NCI-H2227 (cell line): ENCODE measurements at regions not wholly inside any gene's neighbourhood (a gene's known extent, or its start where the extent isn't known, plus 50 kb on each side); places are given as distances from the start of the nearest gene placed in this dataset.

Experiments
- DNase-seq: peaks from one replicate; lab custom pipeline; 2025; ENCODE audit not compliant: unreplicated experiment; lab: John Stamatoyannopoulos, UW

DNA sequence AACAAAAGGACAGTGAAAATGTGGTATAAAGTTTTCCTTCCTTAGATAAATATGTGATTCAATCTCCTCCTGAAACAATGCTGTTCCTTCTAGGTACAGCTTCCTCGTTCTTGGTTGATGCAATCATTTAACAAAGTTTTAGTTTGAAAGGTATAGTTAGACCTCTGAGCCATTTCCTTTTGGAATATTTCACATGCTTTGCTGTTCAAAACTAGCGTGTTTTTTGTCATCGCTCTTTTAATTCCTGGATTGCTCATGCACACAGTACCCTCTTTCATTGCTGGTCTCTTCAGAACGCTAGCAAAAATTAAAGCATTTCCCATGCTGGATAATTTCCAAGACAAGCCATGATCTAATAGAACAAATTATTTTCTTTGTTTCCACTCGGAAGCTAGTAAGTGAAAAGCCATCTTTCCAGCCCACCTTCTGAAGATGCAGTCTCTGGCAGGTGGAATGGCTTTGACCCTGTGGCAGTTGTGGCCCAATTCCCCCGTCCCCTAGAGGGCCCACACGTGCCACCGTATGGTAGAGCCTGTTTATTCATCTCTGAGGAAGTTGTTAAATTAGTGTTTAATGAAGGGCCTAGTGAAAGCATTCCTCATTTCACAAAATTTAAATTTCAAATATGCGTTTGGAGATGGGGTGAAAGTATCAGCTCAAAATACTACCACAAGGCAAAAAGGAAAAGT lies 1040.6 kb upstream of the SLC10A2 start:
- DNase-seq: no peak

DNA sequence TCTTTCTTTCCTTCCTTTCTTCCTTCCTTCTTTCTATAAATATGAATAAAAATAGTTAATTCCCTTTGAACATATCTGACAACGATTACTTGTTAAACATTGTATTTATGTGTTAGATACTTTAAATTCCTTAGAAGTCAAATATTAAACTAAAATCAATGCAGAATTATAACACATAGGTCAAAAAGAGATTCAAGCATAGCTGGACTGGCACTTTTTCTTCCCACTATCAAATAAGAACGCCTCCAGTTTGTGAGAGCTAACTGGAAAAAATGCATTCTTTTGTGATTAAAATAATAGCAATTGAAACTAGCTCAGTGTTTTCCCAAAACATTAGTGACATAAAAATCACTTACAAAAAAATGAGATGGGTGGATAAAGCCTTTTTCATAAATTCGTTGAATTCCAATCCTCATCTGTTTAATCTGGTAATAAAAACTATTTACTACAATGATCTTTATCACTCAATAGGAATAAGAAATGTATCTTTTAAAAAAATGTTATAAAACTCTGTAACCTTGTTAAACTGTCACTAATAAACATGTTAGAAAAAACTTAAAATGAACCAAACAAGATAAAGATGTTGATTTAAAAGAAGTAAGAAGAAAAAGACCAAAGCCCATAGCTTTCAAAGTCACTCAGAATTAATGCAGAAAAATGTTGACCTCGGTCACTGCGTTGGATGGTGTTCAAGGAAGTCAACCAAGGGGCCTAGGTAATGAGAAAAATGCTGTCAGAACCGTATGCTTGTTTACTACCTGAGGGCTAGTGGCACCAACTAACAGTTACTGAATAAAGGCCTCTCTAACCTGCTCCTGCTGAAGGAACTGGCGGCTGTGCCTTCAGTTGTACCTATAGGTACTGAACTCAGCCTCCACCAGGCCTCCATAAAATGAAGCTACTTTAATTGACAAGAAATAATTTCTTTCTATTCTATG lies 1039.5 kb upstream of the SLC10A2 start:
- no peak for DNase-seq

DNA sequence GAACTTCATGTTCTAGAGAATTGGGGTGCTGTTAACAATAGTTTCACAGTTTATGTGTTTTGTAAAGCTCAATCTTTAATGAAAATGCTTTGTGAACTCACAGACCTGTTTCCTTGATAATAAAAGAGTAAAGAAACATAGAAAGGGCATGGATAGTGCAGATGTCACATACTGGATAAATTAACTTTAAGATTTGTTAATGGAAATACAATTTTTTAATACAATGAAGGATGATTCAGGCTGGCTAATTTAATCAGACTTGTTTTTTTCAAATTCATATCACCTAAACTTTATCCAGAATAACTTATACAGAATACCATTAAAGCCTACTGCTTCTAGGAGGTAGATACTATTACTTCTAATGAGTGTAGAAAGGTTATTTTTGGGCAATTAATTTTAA lies 1033.5 kb upstream of the SLC10A2 start:
- DNase-seq: no peak

DNA sequence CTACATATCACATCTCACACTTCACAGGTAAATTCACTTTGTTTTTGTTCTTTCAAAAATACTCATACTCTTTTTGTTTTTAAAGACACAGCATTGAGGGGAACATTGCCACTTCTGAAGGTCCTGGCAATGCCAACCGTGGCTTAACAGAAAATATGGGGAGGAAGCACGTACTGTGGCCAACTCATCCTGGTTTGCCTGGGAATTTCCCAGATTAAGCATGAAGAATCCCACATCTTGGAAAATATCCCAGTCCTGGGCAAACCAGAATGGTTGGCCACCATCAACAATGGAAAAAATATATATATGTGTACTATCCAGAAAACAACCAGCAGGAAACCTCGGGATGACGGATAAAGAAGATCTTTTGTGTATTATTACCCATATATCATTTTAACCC lies 1032.2 kb upstream of the SLC10A2 start:
- no peak for DNase-seq

DNA sequence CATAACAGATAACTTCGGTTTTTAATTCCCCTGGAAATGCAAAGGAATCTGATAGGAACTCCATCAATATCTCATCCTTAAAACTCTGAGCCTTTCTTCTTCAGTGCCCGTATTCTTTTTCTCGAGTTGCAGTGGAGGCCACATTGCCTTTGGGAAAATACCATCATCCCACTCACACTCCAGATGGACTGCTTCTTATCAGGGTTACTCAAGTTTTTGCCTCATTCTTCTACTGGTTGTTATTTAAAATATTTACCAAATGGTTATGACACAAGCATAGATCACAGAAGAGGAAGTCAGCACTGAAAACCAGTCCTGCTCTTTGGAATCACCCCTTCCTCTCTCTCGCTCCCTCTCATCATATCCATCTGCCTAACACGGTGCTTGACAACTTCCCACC lies 1020.5 kb upstream of the SLC10A2 start:
- DNase-seq: no peak

DNA sequence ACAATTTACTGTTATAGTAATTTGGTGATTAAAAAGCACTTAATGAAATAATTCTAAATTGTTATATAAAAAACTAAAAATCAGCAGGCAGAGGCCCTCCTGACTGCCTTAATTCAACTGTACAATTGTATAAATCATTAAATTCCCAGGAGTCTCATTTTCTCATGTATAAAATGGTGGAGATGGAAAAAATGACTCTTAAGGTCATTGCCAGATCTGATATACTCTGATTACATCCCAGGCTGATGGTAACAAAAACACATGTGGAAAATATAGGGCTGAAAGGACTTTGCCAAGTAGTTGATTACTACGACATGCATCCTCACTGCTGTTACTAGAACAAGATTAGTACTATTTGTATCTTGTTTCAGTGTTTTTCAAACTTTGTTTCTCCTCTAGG lies 1020.0 kb upstream of the SLC10A2 start:
- DNase-seq: no peak

DNA sequence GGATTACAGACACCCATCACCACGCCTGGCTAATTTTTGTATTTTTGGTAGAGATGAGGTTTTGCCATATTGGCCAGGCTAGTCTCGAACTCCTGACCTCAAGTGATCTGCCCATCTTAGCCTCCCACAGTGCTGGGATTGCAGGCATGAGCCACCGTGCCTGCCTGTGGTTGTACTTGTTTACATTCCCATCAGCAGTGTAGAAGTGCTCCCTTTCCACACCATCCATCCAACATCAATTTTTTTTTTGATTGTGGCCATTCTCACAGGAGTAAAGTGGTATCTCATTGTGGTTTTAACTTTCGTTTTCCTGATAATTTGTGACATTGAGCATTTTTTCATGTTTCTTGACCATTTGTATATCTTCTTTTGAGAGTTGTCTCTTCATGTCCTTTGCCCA lies 1019.4 kb upstream of the SLC10A2 start:
- DNase-seq: no peak

DNA sequence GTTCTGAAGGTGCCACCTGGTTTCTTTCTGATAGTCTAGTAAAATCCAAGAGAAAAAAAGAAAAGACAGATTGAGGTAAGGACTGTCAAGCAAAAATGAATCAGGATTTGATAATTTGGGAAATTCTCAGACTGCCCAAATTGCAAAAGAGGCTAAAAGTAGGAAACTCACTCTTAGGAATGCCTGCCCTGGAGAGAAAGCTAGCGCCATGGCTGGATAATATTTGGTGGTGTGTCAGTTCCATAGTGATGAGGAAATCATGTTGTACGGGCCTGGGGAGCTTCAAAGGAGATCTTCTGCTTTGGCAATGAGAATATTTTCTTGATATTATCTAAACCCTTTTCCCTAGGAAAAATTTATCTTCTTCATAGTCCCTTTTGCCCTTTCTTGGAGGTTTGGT lies 1008.1 kb upstream of the SLC10A2 start:
- no peak for DNase-seq

DNA sequence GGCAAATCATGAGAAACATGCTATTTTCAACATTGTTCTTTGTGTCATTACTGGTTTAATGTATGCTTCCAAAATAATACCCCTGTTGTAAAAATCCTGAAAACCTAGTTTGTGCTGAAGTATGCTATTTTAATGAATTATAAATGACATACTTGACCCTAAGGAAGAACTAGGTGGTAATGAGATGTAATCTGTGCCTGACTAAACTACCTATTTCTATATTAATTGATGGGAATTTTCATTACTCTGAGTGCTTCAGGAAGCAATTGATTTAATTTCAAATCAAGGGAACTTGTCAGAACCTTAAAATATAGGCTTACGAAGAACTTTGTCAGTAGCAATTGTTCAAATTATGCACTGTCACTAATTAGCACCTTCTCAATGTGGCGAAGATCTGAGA lies 1005.6 kb upstream of the SLC10A2 start:
- DNase-seq: no peak

DNA sequence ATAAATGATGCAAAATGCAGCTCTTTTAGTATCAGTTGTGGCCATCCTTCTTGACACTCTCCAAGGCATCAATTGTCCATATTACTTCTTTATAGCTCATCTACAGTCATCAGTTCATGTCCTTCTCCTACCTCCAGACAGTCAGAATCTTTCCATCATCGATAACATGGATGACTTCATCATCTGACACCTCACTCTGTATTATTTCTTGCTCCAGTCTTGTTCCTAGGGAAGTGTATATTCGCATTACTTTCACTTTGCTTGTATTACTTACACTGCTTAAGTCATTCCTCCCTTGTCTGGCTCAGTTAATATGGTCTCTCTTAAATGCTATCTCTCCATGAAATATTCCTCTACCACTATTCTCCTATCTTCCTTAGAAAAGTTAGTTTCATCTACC lies 999.1 kb upstream of the SLC10A2 start:
- DNase-seq: no peak

DNA sequence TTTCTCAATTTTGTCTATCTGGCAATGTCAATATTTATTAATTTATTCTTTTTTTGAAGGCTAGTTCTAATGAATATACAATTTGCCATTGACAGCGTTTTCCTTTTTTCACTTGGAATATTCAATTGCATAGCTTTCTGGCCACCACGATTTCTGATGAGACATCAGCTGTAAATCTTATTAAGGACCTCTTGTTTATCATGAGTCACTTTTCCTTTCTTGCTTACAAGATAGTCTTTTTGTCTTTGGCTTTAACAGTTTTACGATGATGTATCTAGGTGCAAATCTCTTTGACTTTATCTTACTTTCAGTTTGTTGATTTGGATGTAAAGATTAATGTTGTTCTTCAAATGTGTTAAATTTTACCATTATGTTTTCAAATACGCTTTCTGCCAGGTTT lies 991.6 kb upstream of the SLC10A2 start:
- no peak for DNase-seq

DNA sequence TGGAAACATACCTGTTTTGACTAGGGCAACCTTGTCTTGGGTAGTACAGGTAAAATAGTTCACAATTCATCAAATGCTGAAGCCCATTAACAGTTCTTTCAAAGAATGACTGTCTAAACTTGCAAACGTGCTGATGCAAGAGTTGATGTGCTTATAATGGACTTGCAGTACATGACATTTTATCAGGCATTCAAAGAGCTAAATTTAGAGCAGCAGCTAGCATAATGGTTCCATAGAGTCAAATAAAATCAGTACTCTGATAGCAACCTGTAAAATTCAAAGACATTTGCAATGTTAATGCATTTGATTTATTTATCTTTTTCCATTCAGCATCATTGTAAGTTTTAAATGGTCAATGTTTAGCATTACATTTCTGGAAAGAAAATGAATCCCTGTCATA lies 979.7 kb upstream of the SLC10A2 start:
- DNase-seq: no peak

DNA sequence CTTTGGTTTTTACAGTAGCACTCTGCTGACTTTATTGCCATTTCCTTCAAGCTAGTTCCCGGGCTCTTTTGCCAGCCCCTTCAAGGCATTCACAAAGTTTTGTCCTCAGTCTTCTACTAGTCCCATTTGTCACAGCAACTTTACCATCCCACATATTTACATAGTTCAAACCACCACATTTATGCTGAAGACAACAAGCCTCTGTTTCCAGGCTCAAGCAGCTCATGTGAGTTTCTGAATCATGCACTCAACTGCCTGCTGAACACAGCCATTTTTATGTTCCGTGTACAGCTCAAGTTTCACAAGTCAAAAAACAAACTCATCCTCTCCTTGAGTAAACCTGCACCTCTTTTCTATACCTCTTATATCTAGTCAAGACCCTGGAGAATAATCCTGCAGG lies 977.0 kb upstream of the SLC10A2 start:
- no peak for DNase-seq

DNA sequence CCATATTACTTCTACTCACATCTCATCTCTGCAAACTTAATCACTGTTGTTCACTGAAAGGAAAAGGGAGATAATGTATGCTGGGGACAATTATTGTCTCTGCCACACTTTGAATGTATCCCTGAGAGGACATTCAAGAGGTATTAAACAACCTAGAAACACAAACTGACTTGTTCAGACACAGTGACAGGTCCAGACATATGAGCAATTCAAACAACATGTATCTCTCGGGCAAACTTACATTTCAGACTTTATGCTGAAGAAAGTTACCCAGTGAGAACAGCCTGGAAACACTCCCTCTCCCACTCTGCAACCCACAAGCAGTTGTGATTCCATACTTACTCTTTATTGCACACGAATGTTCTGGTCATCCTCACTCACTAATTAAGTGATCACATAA lies 968.7 kb upstream of the SLC10A2 start:
- DNase-seq: no peak

DNA sequence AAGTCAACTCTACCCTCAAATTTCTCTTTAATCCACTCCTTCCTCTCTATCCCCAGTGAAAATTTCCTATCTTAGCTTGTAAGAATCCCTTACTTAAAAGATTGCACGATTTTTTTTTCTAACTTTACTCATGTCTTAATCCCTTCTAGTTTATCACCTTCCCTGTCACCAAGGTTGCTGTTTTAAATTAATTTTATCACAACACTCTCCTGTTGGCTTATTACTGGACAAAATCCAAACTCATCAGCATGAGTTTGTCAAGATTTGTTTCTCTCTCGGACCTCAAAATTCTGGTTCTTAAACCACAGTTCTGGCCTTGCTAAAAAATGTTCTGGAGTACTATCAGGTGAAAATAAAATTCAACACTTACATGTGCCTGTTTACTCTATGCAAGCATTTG lies 959.1 kb upstream of the SLC10A2 start:
- no peak for DNase-seq

DNA sequence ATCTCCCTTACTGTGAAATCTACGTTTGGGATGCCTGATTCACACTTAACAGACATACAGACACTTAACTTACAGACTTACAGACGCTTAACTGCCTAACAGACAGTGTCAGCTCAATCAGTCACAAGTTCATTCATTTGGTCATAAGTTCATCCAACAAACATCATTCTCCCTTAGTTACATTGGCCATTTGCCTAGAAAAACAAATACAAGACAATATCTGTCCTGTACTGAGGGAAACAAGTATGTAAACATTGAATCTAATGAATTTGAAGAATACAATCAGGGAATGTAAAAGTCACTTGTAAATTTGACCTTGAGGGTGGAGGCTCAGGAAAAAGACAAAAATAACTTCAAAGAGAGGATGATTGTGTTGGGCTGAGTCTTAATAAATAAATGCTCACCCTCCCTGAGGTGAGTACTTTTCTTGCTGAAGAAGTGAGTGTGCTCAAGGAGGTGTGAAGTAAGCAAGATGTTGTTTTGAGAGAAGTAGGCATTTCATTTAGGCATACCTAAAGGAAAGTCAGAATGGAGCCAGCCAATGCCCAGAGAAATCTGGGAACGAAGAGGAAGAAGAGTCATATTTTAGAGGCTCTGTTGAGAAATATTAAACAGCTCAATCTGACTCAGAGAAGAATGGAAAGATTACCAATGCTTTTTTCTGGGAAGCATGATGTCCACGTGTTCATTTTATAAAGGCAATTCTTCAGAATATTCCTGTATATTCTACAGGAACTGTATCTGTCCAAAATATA lies 958.4 kb upstream of the SLC10A2 start:
- no peak for DNase-seq

DNA sequence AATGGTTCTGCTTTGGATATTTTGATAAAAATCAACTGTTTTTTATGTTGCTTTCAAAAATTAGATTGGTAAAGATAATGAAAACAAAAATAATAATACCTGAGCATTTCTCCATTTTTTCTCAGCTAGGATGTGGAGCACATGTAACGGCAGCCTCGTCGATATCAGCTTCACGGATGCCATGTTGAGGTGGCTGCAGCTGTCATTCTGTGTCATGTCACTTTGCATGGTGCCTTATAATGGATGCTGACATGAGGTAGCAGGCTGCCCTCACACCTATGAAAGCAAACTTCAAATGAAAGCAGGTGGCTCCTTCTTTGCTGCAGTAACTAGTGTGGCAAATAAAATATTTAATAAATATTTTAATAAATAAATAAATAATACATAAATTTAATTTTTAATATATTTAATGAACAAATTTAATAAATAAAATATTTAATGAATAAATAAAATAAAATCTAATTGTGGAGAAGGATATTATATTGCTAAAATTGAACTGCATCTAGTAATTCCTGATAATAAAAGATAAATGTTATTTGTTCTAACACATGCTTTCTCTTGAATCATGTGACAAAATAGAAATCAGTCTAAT lies 955.7 kb upstream of the SLC10A2 start:
- DNase-seq: no peak

DNA sequence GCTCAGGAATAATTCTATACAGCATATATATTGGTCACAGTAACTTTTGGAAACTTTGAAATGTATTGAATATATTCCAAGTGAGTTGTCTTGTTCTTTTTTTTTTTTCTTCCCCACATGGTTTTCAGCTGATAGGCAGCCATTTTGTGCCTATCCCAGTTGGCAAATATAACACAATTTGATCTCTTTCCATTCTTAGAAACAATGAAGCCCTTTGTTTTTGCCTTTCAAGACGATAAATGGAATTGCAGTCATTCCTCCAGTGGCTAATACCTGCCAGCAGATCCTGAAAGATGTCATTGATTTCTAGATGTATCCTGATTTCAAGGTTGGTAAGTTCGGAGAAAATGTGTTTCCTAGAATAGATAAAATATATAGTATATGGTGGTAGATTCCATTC lies 951.1 kb upstream of the SLC10A2 start:
- no peak for DNase-seq

DNA sequence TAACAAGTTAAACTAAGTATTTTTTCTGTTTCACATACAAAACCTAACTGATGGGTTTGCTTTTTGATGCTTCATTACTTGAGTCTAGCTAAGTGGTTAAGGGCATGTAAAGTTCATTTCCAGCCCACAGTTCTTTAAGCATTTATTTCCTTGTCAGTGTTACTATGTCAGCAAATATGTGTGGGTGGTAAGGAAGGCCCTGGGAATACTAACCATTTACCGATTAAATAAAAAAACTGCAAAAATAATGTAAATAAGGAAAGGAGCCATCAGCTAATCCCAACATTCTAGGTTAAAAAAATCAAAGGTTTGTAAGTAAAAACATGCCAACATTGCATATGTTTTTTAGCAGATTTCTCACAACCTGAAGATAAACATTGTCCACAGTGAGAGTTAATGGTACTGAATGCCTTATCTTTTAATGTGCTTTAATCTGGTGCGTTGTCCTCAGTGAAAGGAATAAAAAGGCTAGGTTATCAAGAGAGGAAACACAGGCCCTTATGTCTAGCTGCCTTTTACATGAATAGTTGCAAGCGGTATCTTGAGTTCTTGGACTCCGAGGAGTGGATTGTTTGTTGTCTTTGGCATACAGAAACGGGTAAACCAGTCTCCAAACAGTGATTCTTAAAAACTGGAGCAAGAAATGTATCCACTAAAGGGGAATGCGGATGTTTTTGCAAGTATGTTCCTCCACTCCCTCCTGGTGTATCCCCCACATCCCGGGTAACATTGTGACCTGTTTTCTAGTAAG lies 949.6 kb upstream of the SLC10A2 start:
- DNase-seq: no peak

DNA sequence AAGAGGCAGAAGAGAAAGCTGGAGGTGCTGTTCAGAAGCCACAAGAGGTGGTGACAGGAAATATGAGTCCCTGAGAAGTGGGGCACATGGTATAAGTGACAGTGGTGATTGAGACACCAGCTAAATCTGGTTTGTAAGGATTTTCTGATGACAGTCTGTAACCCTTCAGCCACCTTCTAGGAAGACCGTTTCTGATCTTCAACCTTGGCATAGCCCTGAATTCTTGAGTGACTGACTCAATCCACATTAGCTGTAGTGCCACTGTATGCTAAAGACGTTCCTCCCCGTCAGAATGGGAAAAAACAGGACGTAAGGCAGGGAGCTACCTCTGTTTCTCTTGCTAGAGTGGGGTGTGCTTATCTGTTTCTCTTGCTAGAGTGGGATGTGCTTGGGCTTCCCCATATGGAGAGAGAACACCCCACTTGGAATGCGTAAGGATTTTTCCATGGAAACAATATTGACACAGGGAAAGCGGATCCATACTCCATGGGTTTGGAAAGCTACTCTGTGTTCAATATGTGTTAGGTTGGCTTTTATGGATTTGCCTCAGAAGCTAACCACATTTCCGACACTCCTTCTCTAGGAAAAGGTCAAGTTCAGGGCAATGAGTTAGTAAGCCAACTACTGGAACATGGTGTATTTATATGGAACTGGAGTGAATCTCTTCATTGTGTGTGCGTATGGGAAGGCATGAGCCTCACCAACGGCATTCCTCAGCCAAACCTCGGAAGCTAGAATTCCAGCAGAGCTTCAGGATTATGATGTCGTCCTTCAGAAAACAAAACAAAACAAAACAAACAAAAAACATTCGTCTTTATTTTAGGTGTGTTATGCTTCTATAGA lies 948.8 kb upstream of the SLC10A2 start:
- DNase-seq: no peak
